Caco-2 (cell line): ENCODE measurements at regions not wholly inside any gene's neighbourhood (a gene's known extent, or its start where the extent isn't known, plus 50 kb on each side); places are given as distances from the start of the nearest gene placed in this dataset.

Experiments
- BruUV-seq: library from RNA; stranded (reverse); fragments of 400-500 nt; replicated peaks from 2 replicates; lab custom pipeline; 2021; lab: Mats Ljungman, UMichigan
- CTCF ChIA-PET: fragments of 300-600 bp; sonication (Branson Sonifier 250); formaldehyde crosslinking; loops from one replicate; lab custom pipeline; 2022; ENCODE audit warnings: antibody characterized with exemption; lab: Charles Lee
- POLR2A ChIA-PET: fragments of 300-600 bp; sonication (Branson Sonifier 250); formaldehyde crosslinking; loops from one replicate; lab custom pipeline; 2022; ENCODE audit warnings: antibody characterized with exemption; lab: Charles Lee
- DNase-seq, 2 experiments: peaks; one replicate each; pipeline versions ENCODE4 v3.0.0 to v3.0.0-alpha.2; 2020 to 2022
- H3K27me3 ChIP-seq: replicated peaks from 2 replicates; pipeline ENCODE4 v1.6.0; 2011; ENCODE audit warnings: low read length; ENCODE audit not compliant: control insufficient read depth, insufficient read depth
- H3K36me3 ChIP-seq: 2 replicates; pipeline ENCODE4 v1.5.1; 2011; ENCODE audit warnings: low read length; ENCODE audit not compliant: control insufficient read depth, insufficient read depth
- H3K4me1 ChIP-seq: fragments of 250-450 bp; sonication (Bioruptor Pico); 2 replicates; pipeline ENCODE4 v1.5.1; 2020; ENCODE audit warnings: mild to moderate bottlenecking
- H3K4me3 ChIP-seq: 2 replicates; pipeline ENCODE4 v1.5.1; 2011; ENCODE audit warnings: low read depth, mild to moderate bottlenecking, control low read depth, low read length
- H3K9me3 ChIP-seq: fragments of 250-450 bp; sonication (Bioruptor Pico); 2 replicates; pipeline ENCODE4 v1.5.1; 2020; ENCODE audit warnings: mild to moderate bottlenecking, moderate library complexity
- H3K27ac Mint-ChIP-seq: one replicate; pipeline ENCODE4 v1.8.0; 2022; ENCODE audit warnings: mixed read lengths; ENCODE audit not compliant: unreplicated experiment
- H3K27me3 Mint-ChIP-seq: one replicate; pipeline ENCODE4 v1.8.0; 2022; ENCODE audit warnings: mixed read lengths; ENCODE audit not compliant: insufficient read depth, unreplicated experiment
- H3K36me3 Mint-ChIP-seq: one replicate; pipeline ENCODE4 v1.8.0; 2022; ENCODE audit warnings: mild to moderate bottlenecking, mixed read lengths; ENCODE audit not compliant: insufficient read depth, unreplicated experiment
- H3K4me1 Mint-ChIP-seq: one replicate; pipeline ENCODE4 v1.8.0; 2022; ENCODE audit warnings: low read depth, mixed read lengths; ENCODE audit not compliant: unreplicated experiment
- H3K4me3 Mint-ChIP-seq: one replicate; pipeline ENCODE4 v1.8.0; 2022; ENCODE audit warnings: mild to moderate bottlenecking, moderate library complexity, mixed read lengths; ENCODE audit not compliant: unreplicated experiment
- H3K9me3 Mint-ChIP-seq: one replicate; pipeline ENCODE4 v1.8.0; 2022; ENCODE audit warnings: mixed read lengths; ENCODE audit not compliant: unreplicated experiment
- intact Hi-C: fragments of 100-400 bp; cut with micrococcal nuclease; formaldehyde crosslinking; loops from one replicate; pipeline ENCODE4 v1.10.0; 2022; ENCODE audit not compliant: unreplicated experiment
- TF ChIP-seq, protein P1 (sequence below), 2 experiments: fragments of 200-600 bp in 1 of 2; IDR thresholded peaks; 1 replicate in 1 of 2; 2 replicates in 1 of 2; pipeline versions ENCODE4 v1.5.1 to v1.8.0; 2011 to 2022; ENCODE audit warnings: antibody characterized with exemption in 1 of 2, control low read depth in 1 of 2, inconsistent platforms in 1 of 2, low read depth in 1 of 2, low read length in 1 of 2, mild to moderate bottlenecking in 1 of 2, moderate library complexity in 1 of 2; ENCODE audit not compliant: insufficient read depth in 1 of 2, severe bottlenecking in 1 of 2, unreplicated experiment in 1 of 2

- ChIA-PET POLR2A (no interaction called here), CTCF (interaction anchor here (0.7 kb wide), 1 partner anchor 57 kb away, joined by 4 read pairs; no protein-coding TSS in a partner anchor)
- no peaks in the 10 kb centered on the region for H3K27me3 ChIP-seq
- intact Hi-C loops = no loop called here
- H3K36me3 ChIP-seq = no peaks in the 10 kb centered on the region
- no peaks in the 10 kb centered on the region for H3K36me3 Mint-ChIP-seq
- H3K4me3 Mint-ChIP-seq = no peak overlapping the region
- no TSS peak for BruUV-seq
- peaks cover 58% of the 10 kb centered on the region for H3K4me1 ChIP-seq
- no peak overlapping the region for H3K4me3 ChIP-seq
- no peak for DNase-seq
- H3K4me1 Mint-ChIP-seq = peaks cover 45% of the 10 kb centered on the region
- no peak overlapping the region for H3K27ac Mint-ChIP-seq
- H3K9me3 ChIP-seq = no peaks in the 10 kb centered on the region
- no peaks in the 10 kb centered on the region for H3K27me3 Mint-ChIP-seq
- TF ChIP-seq, protein P1, sequence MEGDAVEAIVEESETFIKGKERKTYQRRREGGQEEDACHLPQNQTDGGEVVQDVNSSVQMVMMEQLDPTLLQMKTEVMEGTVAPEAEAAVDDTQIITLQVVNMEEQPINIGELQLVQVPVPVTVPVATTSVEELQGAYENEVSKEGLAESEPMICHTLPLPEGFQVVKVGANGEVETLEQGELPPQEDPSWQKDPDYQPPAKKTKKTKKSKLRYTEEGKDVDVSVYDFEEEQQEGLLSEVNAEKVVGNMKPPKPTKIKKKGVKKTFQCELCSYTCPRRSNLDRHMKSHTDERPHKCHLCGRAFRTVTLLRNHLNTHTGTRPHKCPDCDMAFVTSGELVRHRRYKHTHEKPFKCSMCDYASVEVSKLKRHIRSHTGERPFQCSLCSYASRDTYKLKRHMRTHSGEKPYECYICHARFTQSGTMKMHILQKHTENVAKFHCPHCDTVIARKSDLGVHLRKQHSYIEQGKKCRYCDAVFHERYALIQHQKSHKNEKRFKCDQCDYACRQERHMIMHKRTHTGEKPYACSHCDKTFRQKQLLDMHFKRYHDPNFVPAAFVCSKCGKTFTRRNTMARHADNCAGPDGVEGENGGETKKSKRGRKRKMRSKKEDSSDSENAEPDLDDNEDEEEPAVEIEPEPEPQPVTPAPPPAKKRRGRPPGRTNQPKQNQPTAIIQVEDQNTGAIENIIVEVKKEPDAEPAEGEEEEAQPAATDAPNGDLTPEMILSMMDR (IDR thresholded peaks at IDR 0.05; ENCODE audit: insufficient read depth in 1 of 2, low read depth in 1 of 2, low read length in 1 of 2, severe bottlenecking in 1 of 2, unreplicated experiment in 1 of 2) = no peak
- peaks cover 8% of the 10 kb centered on the region for H3K9me3 Mint-ChIP-seq
These were observed 180.4 kb downstream of the SUCNR1 start for GRCh38 chr3:152053866-152054265.

GRCh38 chr3:152054315-152054714 is 180.9 kb downstream of the SUCNR1 start:
- Mint-ChIP-seq H3K9me3 (peaks cover 4% of the 10 kb centered on the region), H3K27ac (no peak overlapping the region), H3K4me1 (peaks cover 40% of the 10 kb centered on the region), H3K36me3 (no peaks in the 10 kb centered on the region), H3K4me3 (no peak overlapping the region), H3K27me3 (no peaks in the 10 kb centered on the region)
- intact Hi-C loops = no loop called here
- H3K4me3 ChIP-seq = no peak overlapping the region
- DNase-seq = no peak
- TF ChIP-seq, protein P1 (IDR thresholded peaks at IDR 0.05; ENCODE audit: insufficient read depth in 1 of 2, low read depth in 1 of 2, low read length in 1 of 2, severe bottlenecking in 1 of 2, unreplicated experiment in 1 of 2) = no peak
- ChIA-PET CTCF (no interaction called here), POLR2A (no interaction called here)
- no peaks in the 10 kb centered on the region for H3K36me3 ChIP-seq
- H3K4me1 ChIP-seq = peaks cover 57% of the 10 kb centered on the region
- H3K27me3 ChIP-seq = no peaks in the 10 kb centered on the region
- H3K9me3 ChIP-seq = no peaks in the 10 kb centered on the region
- BruUV-seq = no TSS peak

GRCh38 chr3:152056073-152056472 is 182.6 kb downstream of the SUCNR1 start:
- Mint-ChIP-seq H3K27me3 (no peaks in the 10 kb centered on the region), H3K36me3 (no peaks in the 10 kb centered on the region), H3K27ac (peak overlapping the region; percentile 60), H3K4me1 (peaks cover 36% of the 10 kb centered on the region), H3K4me3 (peak overlapping the region; percentile 6), H3K9me3 (no peaks in the 10 kb centered on the region)
- Histone ChIP-seq H3K9me3 (no peaks in the 10 kb centered on the region), H3K27me3 (no peaks in the 10 kb centered on the region), H3K36me3 (no peaks in the 10 kb centered on the region), H3K4me1 (peaks cover 43% of the 10 kb centered on the region), H3K4me3 (no peak overlapping the region)
- ChIA-PET CTCF (interaction anchor here (0.6 kb wide), 1 partner anchor 1047 kb away, joined by 5 read pairs; no protein-coding TSS in a partner anchor), POLR2A (no interaction called here)
- TF ChIP-seq, protein P1 (IDR thresholded peaks at IDR 0.05; ENCODE audit: insufficient read depth in 1 of 2, low read depth in 1 of 2, low read length in 1 of 2, severe bottlenecking in 1 of 2, unreplicated experiment in 1 of 2) = no peak
- no peak for DNase-seq
- no TSS peak for BruUV-seq
- intact Hi-C loops = loop anchor here (1.0 to 5.0 kb wide), 3 partner anchors 30 to 211 kb away; partner anchors contain the start of gene MBNL1
